HL-60 (cell line): ENCODE measurements at regions not wholly inside any gene's neighbourhood (a gene's known extent, or its start where the extent isn't known, plus 50 kb on each side); places are given as distances from the start of the nearest gene placed in this dataset.

Source experiments
- DNase-seq, 2 experiments: peaks; one replicate each; pipeline ENCODE4 v3.0.0-alpha.2; 2010 to 2020; ENCODE audit warnings: low read depth in 1 of 2, low spot score in 1 of 2
- H3K27ac ChIP-seq: fragments of 250-450 bp; sonication (Bioruptor Pico); replicated peaks from 2 replicates; pipeline ENCODE4 v1.5.1; 2020; ENCODE audit warnings: mild to moderate bottlenecking, moderate library complexity
- H3K27me3 ChIP-seq: fragments of 250-450 bp; sonication (Bioruptor Pico); 2 replicates; pipeline ENCODE4 v1.5.1; 2021; ENCODE audit warnings: mild to moderate bottlenecking, moderate library complexity; ENCODE audit not compliant: insufficient read depth, poor library complexity, severe bottlenecking
- H3K4me3 ChIP-seq: replicated peaks from 2 replicates; pipeline ENCODE4 v1.5.1; 2011; ENCODE audit warnings: mild to moderate bottlenecking, control low read depth, low read length; ENCODE audit not compliant: insufficient read depth
- CTCF ChIP-seq: IDR thresholded peaks from one replicate; pipeline ENCODE4 v1.5.1; 2011; ENCODE audit warnings: low read length, control low read depth, inconsistent platforms; ENCODE audit not compliant: insufficient read depth
- GABPA ChIP-seq: IDR thresholded peaks from 2 replicates; pipeline ENCODE4 v1.6.1; 2012; ENCODE audit warnings: low read depth
- POLR2AphosphoS5 ChIP-seq: IDR thresholded peaks from 2 replicates; pipeline ENCODE4 v1.6.1; 2012; ENCODE audit warnings: low read depth
- REST ChIP-seq: IDR thresholded peaks from 2 replicates; pipeline ENCODE4 v1.6.1; 2012; ENCODE audit warnings: low read depth; ENCODE audit not compliant: insufficient replicate concordance
- SPI1 ChIP-seq: IDR thresholded peaks from 2 replicates; pipeline ENCODE4 v1.6.1; 2012; ENCODE audit warnings: low read depth, mild to moderate bottlenecking, borderline replicate concordance

GRCh38 chr13:22081430-22081829 is 410.6 kb downstream of the FGF9 start:
- Histone ChIP-seq H3K4me3 (no peak overlapping the region), H3K27me3 (no peaks in the 10 kb centered on the region), H3K27ac (no peak overlapping the region)
- no peak for TF ChIP-seq CTCF
- no peak for TF ChIP-seq SPI1
- no peak for TF ChIP-seq POLR2AphosphoS5
- TF ChIP-seq REST, result no peak
- no peak for TF ChIP-seq GABPA
- DNase-seq, result no peak

- H3K4me3 ChIP-seq, result no peak overlapping the region
- H3K27ac ChIP-seq, result no peak overlapping the region
- TF ChIP-seq GABPA (no peak), SPI1 (no peak), REST (no peak), CTCF (no peak), POLR2AphosphoS5 (no peak)
- no peak for DNase-seq
- no peaks in the 10 kb centered on the region for H3K27me3 ChIP-seq
These were observed 411.2 kb downstream of the FGF9 start for GRCh38 chr13:22082030-22082429.

- Histone ChIP-seq H3K27ac (no peak overlapping the region), H3K27me3 (no peaks in the 10 kb centered on the region), H3K4me3 (no peak overlapping the region)
- no peak for DNase-seq
- no peak for TF ChIP-seq CTCF
- TF ChIP-seq POLR2AphosphoS5, result no peak
- no peak for TF ChIP-seq SPI1
- TF ChIP-seq REST, result no peak
- no peak for TF ChIP-seq GABPA
These were observed 411.7 kb downstream of the FGF9 start for GRCh38 chr13:22082437-22083100.
